Keratinocyte (primary cell): ENCODE measurements at regions not wholly inside any gene's neighbourhood (a gene's known extent, or its start where the extent isn't known, plus 50 kb on each side); places are given as distances from the start of the nearest gene placed in this dataset.

Source experiments
- DNase-seq: peaks from one replicate; pipeline ENCODE4 v3.0.0-alpha.2; 2011; ENCODE audit warnings: low read depth, missing footprints, low spot score
- FAIRE-seq: peaks from 2 replicates; lab custom pipeline; 2011; peaks lifted over from hg19 to GRCh38; lab: Jason Lieb, UNC
- H2AFZ ChIP-seq: 2 replicates; pipeline ENCODE4 v1.6.0; 2012; ENCODE audit warnings: low read length, control low read depth, inconsistent platforms; ENCODE audit not compliant: control insufficient read depth
- H3K27ac ChIP-seq: 2 replicates; pipeline ENCODE4 v1.5.1; 2011; ENCODE audit warnings: low read length; ENCODE audit not compliant: control insufficient read depth, insufficient read depth
- H3K27me3 ChIP-seq: 3 replicates; pipeline ENCODE4 v1.6.0; 2011; ENCODE audit warnings: low read length; ENCODE audit not compliant: control insufficient read depth, insufficient read depth; ENCODE audit errors: extremely low read depth
- H3K36me3 ChIP-seq, 2 experiments: 2 replicates in 1 of 2; 3 replicates in 1 of 2; pipeline ENCODE4 v1.5.1; 2011; ENCODE audit warnings: low read length in 2 of 2, mild to moderate bottlenecking in 1 of 2; ENCODE audit not compliant: control insufficient read depth in 2 of 2, insufficient read depth in 2 of 2; ENCODE audit errors: extremely low read depth in 1 of 2
- H3K4me1 ChIP-seq: 3 replicates; pipeline ENCODE4 v1.5.1; 2011; ENCODE audit warnings: low read length; ENCODE audit not compliant: control insufficient read depth, insufficient read depth; ENCODE audit errors: extremely low read depth
- H3K4me2 ChIP-seq: 3 replicates; pipeline ENCODE4 v1.6.0; 2011; ENCODE audit warnings: low read depth, low read length; ENCODE audit not compliant: control insufficient read depth, insufficient read depth; ENCODE audit errors: extremely low read depth
- H3K4me3 ChIP-seq, 3 experiments: fragments of 200-600 bp in 1 of 3; sonication (generic) in 1 of 3; 2 replicates in 2 of 3; 3 replicates in 1 of 3; pipeline ENCODE4 v1.5.1; 2011 to 2016; ENCODE audit warnings: low read length in 3 of 3, mild to moderate bottlenecking in 3 of 3, control low read depth in 2 of 3, inconsistent platforms in 1 of 3, low read depth in 1 of 3, mixed read lengths in 1 of 3, mixed run types in 1 of 3, moderate library complexity in 1 of 3; ENCODE audit not compliant: control insufficient read depth in 2 of 3, insufficient read depth in 2 of 3; ENCODE audit errors: extremely low read depth in 1 of 3
- H3K79me2 ChIP-seq: 2 replicates; pipeline ENCODE4 v1.6.0; 2012; ENCODE audit warnings: low read length; ENCODE audit not compliant: control insufficient read depth, insufficient read depth
- H3K9ac ChIP-seq: 3 replicates; pipeline ENCODE4 v1.6.0; 2011; ENCODE audit warnings: low read length; ENCODE audit not compliant: control insufficient read depth, insufficient read depth; ENCODE audit errors: extremely low read depth
- H3K9me1 ChIP-seq: 3 replicates; pipeline ENCODE4 v1.6.0; 2011; ENCODE audit warnings: low read length; ENCODE audit not compliant: control insufficient read depth, insufficient read depth; ENCODE audit errors: extremely low read depth
- H3K9me3 ChIP-seq: 2 replicates; pipeline ENCODE4 v1.5.1; 2012; ENCODE audit warnings: low read depth, low read length; ENCODE audit not compliant: control insufficient read depth
- H4K20me1 ChIP-seq: 3 replicates; pipeline ENCODE4 v1.6.0; 2011; ENCODE audit warnings: low read length; ENCODE audit not compliant: control insufficient read depth, insufficient read depth; ENCODE audit errors: extremely low read depth
- CTCF ChIP-seq, 3 experiments: IDR thresholded peaks in 1 of 3; conservative IDR thresholded peaks in 1 of 3; optimal IDR thresholded peaks in 1 of 3; 2 replicates in 2 of 3; 3 replicates in 1 of 3; pipeline versions ENCODE3 to v1.5.1; 2011; ENCODE audit warnings: low read length in 3 of 3, mild to moderate bottlenecking in 3 of 3, moderate library complexity in 2 of 3, control low read depth in 1 of 3, inconsistent platforms in 1 of 3; ENCODE audit not compliant: insufficient read depth in 2 of 3; ENCODE audit errors: extremely low read depth in 1 of 3
- EZH2 ChIP-seq: IDR thresholded peaks from one replicate; pipeline ENCODE4 v1.6.1; 2012; ENCODE audit warnings: inconsistent platforms, mild to moderate bottlenecking, low read length, moderate library complexity
- dilution Hi-C: fragments of 300-500 bp; cut with MboI; formaldehyde crosslinking; loops from one replicate; pipeline ENCODE4 v1.7.0; 2020; ENCODE audit warnings: low sequenced_read_pairs; ENCODE audit not compliant: extremely low pct_ligation_motif_present

- Histone ChIP-seq H2AFZ (no peak overlapping the region), H3K4me1 (no peaks in the 10 kb centered on the region), H3K9me1 (no peaks in the 10 kb centered on the region), H3K9me3 (peaks cover 2% of the 10 kb centered on the region), H3K27ac (no peak overlapping the region), H3K36me3 (no peaks in the 10 kb centered on the region), H3K4me2 (no peak overlapping the region), H3K9ac (no peak overlapping the region), H3K27me3 (no peaks in the 10 kb centered on the region), H3K79me2 (no peaks in the 10 kb centered on the region), H4K20me1 (no peaks in the 10 kb centered on the region), H3K4me3 (no peak overlapping the region)
- FAIRE-seq (no peak), DNase-seq (no peak)
- dilution Hi-C loops, result no loop called here
- TF ChIP-seq CTCF (optimal IDR thresholded peaks at IDR 0.05 in 1 of 3, IDR thresholded peaks at IDR 0.05 in 1 of 3, conservative IDR thresholded peaks at IDR 0.05 in 1 of 3; ENCODE audit: extremely low read depth in 1 of 3, insufficient read depth in 2 of 3, low read length in 3 of 3), result no peak
- no peak for TF ChIP-seq EZH2
These were observed 460.1 kb upstream of the GCFC2 start for GRCh38 chr2:76170856-76171255.

GRCh38 chr2:76170009-76170384 lies 459.3 kb upstream of the GCFC2 start:
- TF ChIP-seq EZH2 (no peak), CTCF (optimal IDR thresholded peaks at IDR 0.05 in 1 of 3, IDR thresholded peaks at IDR 0.05 in 1 of 3, conservative IDR thresholded peaks at IDR 0.05 in 1 of 3; ENCODE audit: extremely low read depth in 1 of 3, insufficient read depth in 2 of 3, low read length in 3 of 3) (no peak)
- dilution Hi-C loops, result no loop called here
- H3K9ac ChIP-seq, result no peak overlapping the region

More at GRCh38 chr2:76170009-76170384, 459.3 kb upstream of the GCFC2 start:
- H4K20me1 ChIP-seq, result no peaks in the 10 kb centered on the region
- no peak for DNase-seq
- H3K79me2 ChIP-seq, result no peaks in the 10 kb centered on the region
- H3K27me3 ChIP-seq, result no peaks in the 10 kb centered on the region
- FAIRE-seq, result no peak
- no peaks in the 10 kb centered on the region for H3K4me1 ChIP-seq
- H3K9me1 ChIP-seq, result no peaks in the 10 kb centered on the region
- H3K27ac ChIP-seq, result no peak overlapping the region
- no peaks in the 10 kb centered on the region for H3K9me3 ChIP-seq
- H3K4me2 ChIP-seq, result no peak overlapping the region
- no peak overlapping the region for H3K4me3 ChIP-seq
- H3K36me3 ChIP-seq, result no peaks in the 10 kb centered on the region
- H2AFZ ChIP-seq, result no peak overlapping the region
